Right lobe of liver (tissue), 4 donors: ENCODE measurements at regions not wholly inside any gene's neighbourhood (a gene's known extent, or its start where the extent isn't known, plus 50 kb on each side); places are given as distances from the start of the nearest gene placed in this dataset.

ENCODE experiments used
- CTCF ChIP-seq, 4 donors: fragments of 200-600 bp in 3 of 4; fragments of 450-650 bp in 1 of 4; IDR thresholded peaks; one replicate each; pipeline versions ENCODE4 v1.5.1 to v1.8.0; 2016 to 2022; ENCODE audit warnings: antibody characterized with exemption in 4 of 4, mild to moderate bottlenecking in 2 of 4
- POLR2A ChIP-seq: fragments of 450-650 bp; IDR thresholded peaks from one replicate; pipeline ENCODE4 v1.6.1; 2017; ENCODE audit warnings: antibody characterized with exemption, mild to moderate bottlenecking
- donor health status: DM: no; HTN: no; CAD: no.
- donor health status: DM: no; HTN: no; CAD: no.
- donor health status: DM: no; HTN: yes; CAD: no.

GRCh38 chr11:70012134-70012733 is 65.9 kb upstream of the ANO1 start:
- TF ChIP-seq CTCF (IDR thresholded peaks at IDR 0.05) (no peak), POLR2A (no peak)
